GM18520 (cell line): ENCODE measurements at regions not wholly inside any gene's neighbourhood (a gene's known extent, or its start where the extent isn't known, plus 50 kb on each side); places are given as distances from the start of the nearest gene placed in this dataset.
"Not testable (repeated sequence)": the region's sequence is repeated elsewhere in the genome, so short reads cannot be mapped to it uniquely, and the experiment has no call there.

Source experiments
- ATAC-seq: cut with Tn5 transposase; IDR thresholded peaks from one replicate; pipeline ENCODE4 v1.9.1; 2021; ENCODE audit not compliant: unreplicated experiment

- peak; percentile 85 for ATAC-seq
Measured at GRCh38 chr3:94405258-94406035, 342.6 kb downstream of the NSUN3 start.

GRCh38 chr3:94406595-94406994, 343.7 kb downstream of the NSUN3 start:
- ATAC-seq = no peak

GRCh38 chr3:94412936-94413335, 350.1 kb downstream of the NSUN3 start:
- not testable (repeated sequence) for ATAC-seq

GRCh38 chr3:94413336-94414108, 350.7 kb downstream of the NSUN3 start:
- ATAC-seq = no peak

- no peak for ATAC-seq
Measured at GRCh38 chr3:94414418-94414817, 351.6 kb downstream of the NSUN3 start.

GRCh38 chr3:94416768-94417167, 353.9 kb downstream of the NSUN3 start:
- ATAC-seq = no peak

- ATAC-seq = no peak
Measured at GRCh38 chr3:94417963-94418455, 355.1 kb downstream of the NSUN3 start.

GRCh38 chr3:94420931-94421330, 358.1 kb downstream of the NSUN3 start:
- no peak for ATAC-seq

- ATAC-seq = no peak
Measured at GRCh38 chr3:94423578-94423977, 360.7 kb downstream of the NSUN3 start.

GRCh38 chr3:94429517-94429916, 366.7 kb downstream of the NSUN3 start:
- ATAC-seq = no peak

- ATAC-seq = no peak
Measured at GRCh38 chr3:94431876-94432570, 369.2 kb downstream of the NSUN3 start.

- no peak for ATAC-seq
Measured at GRCh38 chr3:94433811-94434210, 370.9 kb downstream of the NSUN3 start.

- ATAC-seq = no peak
Measured at GRCh38 chr3:94440767-94441493, 378.1 kb downstream of the NSUN3 start.

- ATAC-seq = no peak
Measured at GRCh38 chr3:94441494-94441847, 378.6 kb downstream of the NSUN3 start.

- no peak for ATAC-seq
Measured at GRCh38 chr3:94453864-94454263, 391.0 kb downstream of the NSUN3 start.

GRCh38 chr3:94459167-94459566, 396.3 kb downstream of the NSUN3 start:
- no peak for ATAC-seq

GRCh38 chr3:94460931-94461330, 398.1 kb downstream of the NSUN3 start:
- no peak for ATAC-seq

- no peak for ATAC-seq
Measured at GRCh38 chr3:94462931-94463330, 400.1 kb downstream of the NSUN3 start.

GRCh38 chr3:94472511-94472910, 409.6 kb downstream of the NSUN3 start:
- ATAC-seq = no peak

GRCh38 chr3:94481226-94481898, 418.5 kb downstream of the NSUN3 start:
- ATAC-seq = no peak
